ENCODE measurements at regions not wholly inside any gene's neighbourhood (a gene's known extent, or its start where the extent isn't known, plus 50 kb on each side); places are given as distances from the start of the nearest gene placed in this dataset.

- FAIRE-seq = no peak
These were observed 198.7 kb upstream of the TBC1D5 start for GRCh38 chr3:17941152-17941551.

GRCh38 chr3:17939157-17939556 is 196.7 kb upstream of the TBC1D5 start:
- no peak for FAIRE-seq

DNA sequence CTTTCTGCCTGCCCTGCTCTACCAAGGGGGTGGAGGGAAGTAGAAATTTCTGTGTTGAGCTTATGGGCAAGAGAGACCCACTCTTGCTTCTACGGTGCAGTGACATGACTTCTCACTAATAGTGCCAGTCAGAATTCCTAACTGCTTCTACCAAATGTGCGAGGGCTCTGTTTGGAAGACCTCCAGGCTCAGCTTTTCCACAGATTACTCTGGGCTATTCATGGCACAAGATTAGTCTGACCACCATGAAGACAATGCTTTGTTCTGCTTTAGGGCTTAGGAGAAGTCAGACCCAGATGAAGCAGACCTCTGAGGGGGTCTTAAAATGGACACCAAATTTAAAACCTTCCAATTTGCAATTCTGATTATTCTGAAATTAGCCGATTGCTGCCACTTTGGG is 195.9 kb upstream of the TBC1D5 start:
- no peak for FAIRE-seq

GRCh38 chr3:17936736-17937480 is 194.5 kb upstream of the TBC1D5 start:
- no peak for FAIRE-seq

GRCh38 chr3:17935222-17935621 is 192.8 kb upstream of the TBC1D5 start:
- FAIRE-seq = no peak

DNA sequence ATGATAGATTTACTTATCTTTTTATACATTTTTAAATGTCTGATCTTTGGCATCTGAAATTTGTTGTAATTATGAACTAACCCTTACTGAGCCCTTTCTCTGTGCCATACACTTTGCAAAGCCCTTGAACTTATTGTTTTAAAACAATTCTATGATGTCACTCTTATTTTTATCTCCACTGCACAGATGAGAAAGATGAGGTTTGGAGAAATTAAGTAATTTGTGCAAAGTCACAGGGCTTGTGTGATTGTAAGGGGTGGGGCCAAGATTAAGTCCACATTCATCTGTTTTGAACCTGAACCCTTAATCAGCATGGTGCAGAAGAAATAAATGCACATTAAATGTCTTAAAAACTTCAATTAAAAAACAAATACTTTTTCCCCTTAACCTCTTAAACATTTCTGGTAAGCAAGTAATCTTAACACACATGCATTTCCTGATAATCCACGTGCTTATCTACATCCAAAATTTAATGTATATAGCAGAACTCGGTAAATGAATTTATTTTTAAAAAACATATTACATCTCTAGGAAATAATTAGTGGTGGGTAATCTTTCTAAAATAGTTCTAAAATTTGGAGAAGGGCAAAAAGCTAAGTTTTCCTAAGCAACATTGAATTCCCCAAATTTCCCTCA is 189.8 kb upstream of the TBC1D5 start:
- no peak for FAIRE-seq

- FAIRE-seq = no peak
These were observed 188.7 kb upstream of the TBC1D5 start for GRCh38 chr3:17931131-17931530.

GRCh38 chr3:17928502-17929145 is 186.2 kb upstream of the TBC1D5 start:
- no peak for FAIRE-seq

DNA sequence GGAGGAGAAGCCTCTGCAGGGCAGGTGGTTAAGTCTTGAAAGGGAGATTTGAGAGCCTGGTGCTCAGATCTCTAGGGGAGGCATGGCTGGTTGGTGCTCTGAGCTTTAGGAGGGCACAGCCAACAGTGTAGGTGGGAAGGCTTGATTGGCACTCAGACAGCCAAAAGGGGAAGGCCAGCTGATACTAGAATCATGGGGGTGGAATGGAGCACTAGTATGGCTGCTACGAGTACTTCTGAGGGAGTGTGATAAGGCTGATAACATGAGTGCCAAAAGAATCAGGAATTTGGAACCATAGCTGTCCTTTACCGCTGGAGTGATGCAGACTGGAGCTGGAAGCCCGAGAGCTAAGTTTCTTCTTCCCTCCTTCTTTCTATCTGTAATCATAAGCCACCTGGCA is 184.6 kb upstream of the TBC1D5 start:
- FAIRE-seq = no peak

GRCh38 chr3:17915341-17915740 is 172.9 kb upstream of the TBC1D5 start:
- FAIRE-seq = no peak

- FAIRE-seq = no peak
These were observed 170.9 kb upstream of the TBC1D5 start for GRCh38 chr3:17913359-17913758.

DNA sequence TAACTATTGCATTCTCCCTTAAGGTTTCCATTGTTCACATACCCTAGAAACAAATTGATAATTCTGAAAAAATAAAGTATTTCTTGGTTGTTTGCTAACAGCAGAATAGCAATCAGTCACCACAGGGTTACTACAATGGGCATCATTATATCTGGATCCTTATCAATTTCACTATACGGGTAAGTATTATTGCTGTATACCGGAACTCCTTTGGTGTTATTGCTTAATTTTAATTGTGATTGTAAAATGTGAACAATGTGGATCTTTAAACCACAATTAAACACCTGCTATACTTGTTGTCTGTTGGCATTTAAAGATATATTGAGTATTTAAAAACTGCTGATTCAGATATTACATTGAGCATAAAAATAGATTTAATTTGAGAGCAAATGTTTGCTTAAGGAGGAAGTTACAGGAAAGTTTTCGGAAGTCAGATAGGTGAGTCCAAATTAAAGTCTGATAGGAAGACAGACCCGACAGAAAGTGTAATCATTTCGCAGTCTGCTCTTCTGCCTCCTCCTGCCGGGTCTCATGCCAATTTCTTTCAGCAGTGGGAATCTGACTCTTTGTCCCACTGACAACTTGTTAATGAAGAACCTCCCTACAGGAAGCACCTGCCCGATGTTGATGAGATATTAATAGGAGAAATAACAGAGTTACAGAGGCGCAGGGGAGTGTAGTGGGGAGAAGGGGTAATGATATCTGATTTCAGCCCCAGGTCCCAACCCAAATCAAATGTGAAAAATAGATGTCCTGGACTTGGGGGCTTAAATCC is 169.7 kb upstream of the TBC1D5 start:
- FAIRE-seq = no peak

DNA sequence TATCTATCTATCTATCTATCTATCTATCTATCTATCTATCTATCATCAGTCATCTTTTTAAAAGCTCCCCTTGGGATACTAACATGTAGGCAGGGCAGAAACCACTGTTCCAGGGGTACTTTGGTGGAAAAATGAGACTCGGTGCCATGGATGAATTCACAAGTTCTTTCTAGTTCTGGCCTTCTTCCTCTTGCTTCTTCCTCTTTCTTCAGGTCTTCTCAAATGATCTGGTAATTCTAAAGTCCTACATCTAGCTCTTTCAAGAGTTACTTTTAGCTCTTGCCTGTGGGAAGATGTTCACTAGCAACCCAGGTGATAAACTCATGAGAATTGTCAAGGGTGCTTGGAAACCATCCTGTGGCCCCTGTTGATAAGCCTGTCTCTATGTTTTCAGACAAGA is 168.5 kb upstream of the TBC1D5 start:
- no peak for FAIRE-seq

- FAIRE-seq = no peak
These were observed 167.3 kb upstream of the TBC1D5 start for GRCh38 chr3:17909714-17910113.

- FAIRE-seq = no peak
These were observed 166.2 kb upstream of the TBC1D5 start for GRCh38 chr3:17908399-17909191.

DNA sequence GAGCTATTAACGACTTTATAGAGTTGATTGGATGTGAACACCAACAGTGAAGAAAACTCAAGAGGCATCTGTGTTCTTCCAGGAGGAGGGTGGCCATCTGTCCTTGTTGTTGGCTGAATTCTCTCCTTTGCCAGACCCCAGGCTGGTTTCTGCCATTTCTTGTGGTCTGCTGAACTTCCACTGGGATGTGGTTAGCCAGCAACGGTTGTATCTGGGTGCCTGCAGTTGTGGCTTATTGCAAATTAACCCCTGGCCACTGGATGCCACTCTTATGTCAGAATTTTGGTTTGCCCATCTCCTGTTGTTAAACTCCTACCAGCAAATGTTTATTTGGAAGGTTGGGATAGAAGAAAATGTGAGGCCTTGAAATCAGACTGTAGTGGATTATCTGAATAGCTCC is 163.6 kb upstream of the TBC1D5 start:
- FAIRE-seq = no peak

DNA sequence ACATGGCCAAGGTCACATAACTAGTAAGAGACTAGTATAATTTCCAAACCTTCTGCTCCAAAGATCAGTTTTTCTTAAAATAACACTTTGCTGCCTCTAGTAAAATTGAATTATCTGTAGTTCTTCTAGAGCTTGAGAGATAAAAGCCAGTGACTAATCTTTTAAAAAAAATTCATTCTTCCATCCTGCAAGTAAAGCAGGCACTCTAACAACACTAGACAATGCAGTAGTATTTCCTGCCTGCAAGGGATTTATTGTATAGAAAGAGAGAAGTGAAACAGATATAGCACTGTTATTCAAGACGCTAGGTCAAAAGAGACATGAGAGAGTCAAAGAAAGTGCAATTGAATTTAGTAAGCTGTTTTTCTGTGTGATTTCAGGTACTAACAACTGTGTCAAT is 159.5 kb upstream of the TBC1D5 start:
- FAIRE-seq = no peak

DNA sequence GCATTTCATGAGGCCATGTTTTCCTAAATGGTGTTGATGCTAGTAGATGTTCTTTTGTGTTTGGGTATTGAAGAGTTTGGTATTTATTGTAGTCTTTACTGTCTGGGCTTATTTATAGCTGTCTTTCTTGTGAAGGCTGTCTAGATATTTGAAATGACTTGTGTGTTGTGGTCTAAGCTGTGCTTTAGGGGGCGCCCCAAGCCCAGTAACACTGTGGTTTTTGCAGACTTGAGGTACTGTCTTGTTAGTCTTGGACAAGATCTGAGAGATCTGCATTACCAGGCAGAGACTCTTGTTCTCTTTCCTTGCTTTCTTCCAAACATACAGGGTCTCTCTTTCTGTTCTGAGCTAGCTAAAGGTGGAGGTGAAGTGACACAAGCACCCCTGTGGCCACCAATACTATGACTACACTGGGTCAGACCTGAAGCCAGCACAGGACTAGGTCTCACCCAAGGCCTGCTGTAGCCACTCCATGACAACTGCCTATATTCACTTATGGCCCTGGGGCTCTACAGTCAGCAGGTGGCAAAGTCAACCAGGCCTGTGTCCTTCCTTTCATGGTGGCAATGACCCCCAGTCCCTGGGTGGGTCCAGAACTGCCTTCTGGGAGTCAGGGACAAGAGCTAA is 152.1 kb upstream of the TBC1D5 start:
- FAIRE-seq = no peak

GRCh38 chr3:17891139-17891856 is 148.9 kb upstream of the TBC1D5 start:
- FAIRE-seq = peak; percentile 9

DNA sequence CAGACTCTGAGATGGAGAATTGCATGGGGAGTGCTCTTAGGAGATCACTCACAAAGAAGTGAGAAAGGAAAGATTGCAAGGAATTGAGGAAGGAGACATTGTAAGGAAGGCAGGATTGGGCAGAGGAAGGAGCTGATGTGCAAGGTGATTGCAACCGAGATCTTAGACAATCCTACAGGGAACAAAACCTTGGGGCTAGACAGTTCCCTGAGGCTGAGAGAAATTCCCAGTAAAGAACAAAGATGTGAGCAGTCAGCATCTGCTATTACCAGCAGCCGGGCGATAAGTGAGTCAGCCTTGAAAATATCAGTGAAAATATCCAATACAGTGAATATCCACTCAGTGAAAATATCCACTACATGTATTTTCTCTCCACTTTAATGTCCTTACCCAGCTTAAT is 143.6 kb upstream of the TBC1D5 start:
- FAIRE-seq = no peak

GRCh38 chr3:17882981-17883380 is 140.6 kb upstream of the TBC1D5 start:
- FAIRE-seq = no peak

DNA sequence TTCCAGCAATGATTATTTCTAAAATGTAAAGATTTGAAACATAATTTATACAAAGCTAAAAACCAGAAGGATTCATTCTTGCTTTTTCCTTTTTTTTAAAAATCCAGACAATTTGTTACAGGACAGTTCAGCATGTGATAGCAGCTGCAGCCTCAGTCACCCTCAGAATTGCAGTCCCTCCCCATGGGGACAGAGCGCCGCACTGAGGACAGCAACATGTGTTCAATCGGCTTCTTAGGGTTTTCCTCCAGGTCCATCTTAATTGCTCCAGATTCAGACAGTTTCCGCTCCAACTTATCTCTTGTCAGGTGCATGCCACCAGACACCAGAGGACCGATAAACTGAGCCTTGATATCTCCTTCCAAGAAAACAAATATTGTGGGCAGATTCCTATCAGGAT is 134.9 kb upstream of the TBC1D5 start:
- no peak for FAIRE-seq

Measured in islet of Langerhans (tissue), 1 donor.